AG04449 (cell line): ENCODE measurements at regions not wholly inside any gene's neighbourhood (a gene's known extent, or its start where the extent isn't known, plus 50 kb on each side); places are given as distances from the start of the nearest gene placed in this dataset.

Experiments used
- CTCF ChIA-PET: fragments of 350-600 bp; formaldehyde crosslinking; extraction: SDS; loops from one replicate; lab custom pipeline; 2021; ENCODE audit warnings: antibody characterized with exemption; lab: Yijun Ruan, JAX
- POLR2A ChIA-PET: fragments of 400-600, 350-600 bp; formaldehyde crosslinking; extraction: SDS; loops from one replicate; lab custom pipeline; 2020; ENCODE audit warnings: antibody characterized with exemption, inconsistent platforms; lab: Yijun Ruan, JAX
- DNase-seq: peaks from one replicate; pipeline ENCODE4 v3.0.0-alpha.2; 2010; ENCODE audit warnings: low read depth, low spot score
- H3K4me3 ChIP-seq: 2 replicates; pipeline ENCODE4 v1.5.1; 2011; ENCODE audit warnings: low read depth, mild to moderate bottlenecking, control low read depth, low read length
- TF ChIP-seq, protein P1 (sequence below): IDR thresholded peaks from one replicate; pipeline ENCODE4 v1.5.1; 2011; ENCODE audit warnings: mild to moderate bottlenecking, moderate library complexity, low read length, control low read depth, inconsistent platforms; ENCODE audit not compliant: insufficient read depth; ENCODE audit errors: missing control alignments

DNA sequence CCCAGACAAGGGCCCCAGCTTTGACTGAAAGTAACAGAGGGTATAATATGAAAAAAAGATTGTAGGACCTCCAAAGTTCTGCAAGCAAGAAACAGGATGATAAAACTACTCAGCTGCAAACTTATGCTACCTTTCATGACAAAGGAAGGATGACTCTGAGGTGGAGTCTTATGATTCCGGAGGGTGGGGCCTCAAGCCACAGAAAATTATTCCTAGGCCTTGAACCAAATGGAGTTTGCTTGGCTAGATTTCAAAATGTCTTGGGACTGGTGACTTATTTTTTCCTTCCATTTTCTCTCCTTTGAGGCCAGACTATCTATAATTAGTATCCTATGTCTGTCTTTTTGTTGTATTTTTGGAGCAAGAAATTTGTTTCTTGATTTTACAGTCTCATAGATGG lies 336.4 kb downstream of the LRIG3 start:
- CTCF ChIA-PET: no interaction called here
- no peak for DNase-seq
- TF ChIP-seq, protein P1, sequence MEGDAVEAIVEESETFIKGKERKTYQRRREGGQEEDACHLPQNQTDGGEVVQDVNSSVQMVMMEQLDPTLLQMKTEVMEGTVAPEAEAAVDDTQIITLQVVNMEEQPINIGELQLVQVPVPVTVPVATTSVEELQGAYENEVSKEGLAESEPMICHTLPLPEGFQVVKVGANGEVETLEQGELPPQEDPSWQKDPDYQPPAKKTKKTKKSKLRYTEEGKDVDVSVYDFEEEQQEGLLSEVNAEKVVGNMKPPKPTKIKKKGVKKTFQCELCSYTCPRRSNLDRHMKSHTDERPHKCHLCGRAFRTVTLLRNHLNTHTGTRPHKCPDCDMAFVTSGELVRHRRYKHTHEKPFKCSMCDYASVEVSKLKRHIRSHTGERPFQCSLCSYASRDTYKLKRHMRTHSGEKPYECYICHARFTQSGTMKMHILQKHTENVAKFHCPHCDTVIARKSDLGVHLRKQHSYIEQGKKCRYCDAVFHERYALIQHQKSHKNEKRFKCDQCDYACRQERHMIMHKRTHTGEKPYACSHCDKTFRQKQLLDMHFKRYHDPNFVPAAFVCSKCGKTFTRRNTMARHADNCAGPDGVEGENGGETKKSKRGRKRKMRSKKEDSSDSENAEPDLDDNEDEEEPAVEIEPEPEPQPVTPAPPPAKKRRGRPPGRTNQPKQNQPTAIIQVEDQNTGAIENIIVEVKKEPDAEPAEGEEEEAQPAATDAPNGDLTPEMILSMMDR: no peak
- H3K4me3 ChIP-seq: no peak overlapping the region
- POLR2A ChIA-PET: no interaction called here

DNA sequence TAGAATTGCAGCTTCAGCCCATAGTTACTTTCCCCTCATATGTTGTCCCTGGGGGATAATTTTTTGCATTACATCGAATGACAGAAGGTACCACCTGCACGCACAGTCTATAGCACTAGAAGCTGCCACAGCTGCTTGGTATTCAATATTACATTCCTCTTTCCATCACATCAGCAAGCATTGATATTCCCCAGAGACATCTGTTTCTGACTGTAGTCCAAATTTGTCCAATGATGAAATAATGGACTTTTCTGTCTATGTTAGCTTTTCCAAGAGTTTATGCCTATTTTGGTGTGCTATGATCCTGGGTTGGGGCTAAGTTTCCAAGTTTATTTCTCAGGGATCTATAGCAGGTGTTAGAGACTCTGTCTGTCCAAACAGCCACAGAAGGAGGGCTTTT lies 335.4 kb downstream of the LRIG3 start:
- ChIA-PET CTCF (interaction anchor here (0.9 kb wide), 1 partner anchor 11 kb away, joined by 3 read pairs; no protein-coding TSS in a partner anchor), POLR2A (no interaction called here)
- no peak overlapping the region for H3K4me3 ChIP-seq
- DNase-seq: no peak
- TF ChIP-seq, protein P1: no peak

DNA sequence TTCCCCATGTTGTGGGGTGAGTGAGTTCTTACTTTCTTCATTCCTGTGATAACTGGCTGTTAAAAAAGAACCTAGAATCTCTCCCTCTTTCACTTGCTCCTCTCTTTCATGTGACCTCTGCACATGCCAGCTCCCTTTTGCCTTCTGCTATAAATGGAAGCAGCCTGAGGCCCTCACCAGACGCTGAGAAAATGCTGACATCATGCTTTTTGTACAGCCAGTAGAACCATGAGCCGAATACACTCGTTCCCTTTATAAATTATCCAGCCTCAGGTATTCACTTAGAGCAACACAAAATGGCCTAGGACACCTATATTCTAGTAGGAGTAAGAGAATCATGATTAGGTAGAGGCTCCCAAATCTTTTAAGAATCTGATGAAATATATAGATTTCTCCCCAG lies 333.5 kb downstream of the LRIG3 start:
- ChIA-PET POLR2A (no interaction called here), CTCF (no interaction called here)
- H3K4me3 ChIP-seq: no peak overlapping the region
- DNase-seq: no peak
- TF ChIP-seq, protein P1: no peak

DNA sequence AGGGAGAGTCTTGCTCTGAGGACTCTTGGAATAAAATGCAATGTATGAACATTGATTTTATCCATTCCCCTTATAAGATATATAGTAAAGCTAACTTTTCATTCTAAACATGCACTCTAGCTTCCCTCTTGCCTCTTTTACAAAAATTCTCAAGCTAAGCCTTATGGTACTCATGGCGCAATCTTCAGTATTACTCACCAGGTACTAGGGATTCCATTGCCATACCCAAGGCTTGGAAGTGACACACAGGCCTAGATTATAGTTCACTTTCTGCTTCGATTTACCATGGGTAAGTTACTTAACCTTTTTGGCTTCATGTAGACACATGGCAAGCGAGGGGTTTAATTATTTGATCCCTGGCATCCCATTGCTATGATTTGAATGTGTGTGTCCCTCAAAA lies 331.5 kb downstream of the LRIG3 start:
- ChIA-PET POLR2A (no interaction called here), CTCF (no interaction called here)
- no peak for DNase-seq
- TF ChIP-seq, protein P1: no peak
- H3K4me3 ChIP-seq: no peak overlapping the region

DNA sequence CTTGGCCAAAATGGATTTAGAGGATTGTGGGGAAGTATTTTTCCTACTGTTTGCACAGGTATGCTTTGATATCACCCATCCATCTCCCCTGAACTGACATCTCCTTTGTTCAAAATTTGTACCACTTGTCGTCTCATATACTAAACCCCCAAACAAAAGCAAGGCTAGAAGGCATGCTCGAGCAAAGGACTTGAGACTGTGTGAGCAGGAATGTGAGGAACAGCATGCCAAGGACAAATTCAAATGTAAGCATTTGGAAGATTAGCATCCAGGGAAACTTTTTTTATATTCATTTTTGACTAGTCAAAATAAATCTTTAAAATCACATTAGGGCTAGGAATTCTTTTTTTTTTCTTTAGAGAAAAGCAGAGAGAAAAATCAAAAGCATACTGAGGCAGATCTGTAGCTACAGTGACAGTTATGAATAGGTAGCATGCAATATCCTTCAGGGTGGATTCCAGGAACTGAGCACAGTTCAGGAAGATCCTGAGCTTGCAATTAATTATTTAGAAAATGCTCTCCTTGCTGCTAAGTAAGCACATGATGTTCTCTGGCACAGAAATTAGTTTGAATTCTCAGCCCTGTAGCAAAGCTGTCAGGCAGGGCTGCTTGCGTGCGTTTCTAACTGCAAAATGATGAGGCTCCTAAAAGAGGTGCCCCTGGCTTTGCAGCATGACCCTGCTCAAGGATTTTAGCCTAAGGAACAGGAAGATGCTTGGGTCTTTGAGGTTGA lies 327.7 kb downstream of the LRIG3 start:
- CTCF ChIA-PET: interaction anchor here (1.3 kb wide), 1 partner anchor 10 kb away, joined by 4 read pairs; no protein-coding TSS in a partner anchor
- no peak for DNase-seq
- POLR2A ChIA-PET: no interaction called here
- no peak overlapping the region for H3K4me3 ChIP-seq
- TF ChIP-seq, protein P1: no peak

DNA sequence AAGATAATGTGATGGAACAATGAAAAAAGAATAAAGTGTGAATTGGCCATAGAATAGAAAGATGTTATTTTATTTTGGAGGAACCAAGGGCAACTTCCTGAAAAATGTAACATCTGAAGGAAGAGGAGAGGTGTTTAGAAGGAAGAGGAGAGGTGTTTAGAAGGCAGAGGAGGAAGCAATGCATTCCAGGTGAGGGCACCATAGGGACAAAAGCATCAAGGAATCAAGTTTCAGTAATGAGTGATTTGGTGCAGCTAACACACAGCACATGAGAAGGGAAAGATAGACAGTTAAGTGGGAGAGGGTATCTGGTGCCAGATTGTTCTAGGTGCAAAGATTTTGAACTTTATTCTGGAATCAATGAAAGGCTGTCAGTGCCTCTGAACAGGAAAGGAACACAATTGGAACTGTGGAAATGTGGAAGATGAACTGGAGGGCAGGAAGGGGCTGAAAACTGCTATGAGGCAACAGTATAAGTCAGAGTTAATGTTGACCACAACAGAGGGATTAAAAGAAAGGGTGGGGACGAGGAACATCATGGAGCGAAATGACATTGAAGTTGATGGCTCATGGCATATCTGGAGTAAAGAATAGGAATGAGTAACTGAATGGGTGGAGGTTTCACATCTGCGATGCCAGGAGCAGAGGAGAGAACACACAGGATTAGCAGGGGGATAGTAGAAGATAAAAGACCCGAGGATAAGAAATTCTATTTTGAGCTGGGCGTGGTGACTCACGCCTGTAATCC lies 326.6 kb downstream of the LRIG3 start:
- H3K4me3 ChIP-seq: no peak overlapping the region
- TF ChIP-seq, protein P1: no peak
- ChIA-PET POLR2A (no interaction called here), CTCF (no interaction called here)
- DNase-seq: no peak
